HepG2 (cell line): ENCODE measurements at regions not wholly inside any gene's neighbourhood (a gene's known extent, or its start where the extent isn't known, plus 50 kb on each side); places are given as distances from the start of the nearest gene placed in this dataset.

Experiments used
- AGO2 ChIP-seq: fragments of 200-400 bp; formaldehyde crosslinking; optimal IDR thresholded peaks from 2 replicates; pipeline ENCODE3; 2017; ENCODE audit warnings: mild to moderate bottlenecking, low read depth, low read length, moderate library complexity
- NKX3-1 ChIP-seq: sonication (generic); formaldehyde crosslinking; IDR thresholded peaks from 2 replicates; pipeline ENCODE4 v1.5.0; 2020; ENCODE audit warnings: missing genetic modification reagents
- SNRNP70 ChIP-seq: fragments of 200-400 bp; formaldehyde crosslinking; IDR thresholded peaks from 2 replicates; pipeline ENCODE4 v1.6.1; 2017; ENCODE audit warnings: mild to moderate bottlenecking, low read depth, low read length, moderate library complexity
- TF ChIP-seq, protein P1 (sequence below): sonication (generic); formaldehyde crosslinking; conservative IDR thresholded peaks from 2 replicates; pipeline ENCODE4 v1.4.0; 2020; ENCODE audit warnings: missing genetic modification reagents
- TF ChIP-seq, protein P2 (sequence below): sonication (generic); formaldehyde crosslinking; IDR thresholded peaks from 2 replicates; pipeline ENCODE4 v1.5.0; 2020; ENCODE audit warnings: missing genetic modification reagents
- TF ChIP-seq, protein P3 (sequence below): sonication (generic); formaldehyde crosslinking; IDR thresholded peaks from 2 replicates; pipeline ENCODE4 v1.4.0; 2020; ENCODE audit warnings: mild to moderate bottlenecking, missing genetic modification reagents
- TF ChIP-seq, protein P4 (sequence below): sonication (generic); formaldehyde crosslinking; IDR thresholded peaks from 2 replicates; pipeline ENCODE4 v1.5.0; 2020; ENCODE audit warnings: mild to moderate bottlenecking, missing genetic modification reagents, borderline replicate concordance
- TF ChIP-seq, protein P5 (sequence below): sonication (generic); formaldehyde crosslinking; IDR thresholded peaks from 2 replicates; pipeline ENCODE4 v1.5.0; 2020; ENCODE audit warnings: missing genetic modification reagents

DNA sequence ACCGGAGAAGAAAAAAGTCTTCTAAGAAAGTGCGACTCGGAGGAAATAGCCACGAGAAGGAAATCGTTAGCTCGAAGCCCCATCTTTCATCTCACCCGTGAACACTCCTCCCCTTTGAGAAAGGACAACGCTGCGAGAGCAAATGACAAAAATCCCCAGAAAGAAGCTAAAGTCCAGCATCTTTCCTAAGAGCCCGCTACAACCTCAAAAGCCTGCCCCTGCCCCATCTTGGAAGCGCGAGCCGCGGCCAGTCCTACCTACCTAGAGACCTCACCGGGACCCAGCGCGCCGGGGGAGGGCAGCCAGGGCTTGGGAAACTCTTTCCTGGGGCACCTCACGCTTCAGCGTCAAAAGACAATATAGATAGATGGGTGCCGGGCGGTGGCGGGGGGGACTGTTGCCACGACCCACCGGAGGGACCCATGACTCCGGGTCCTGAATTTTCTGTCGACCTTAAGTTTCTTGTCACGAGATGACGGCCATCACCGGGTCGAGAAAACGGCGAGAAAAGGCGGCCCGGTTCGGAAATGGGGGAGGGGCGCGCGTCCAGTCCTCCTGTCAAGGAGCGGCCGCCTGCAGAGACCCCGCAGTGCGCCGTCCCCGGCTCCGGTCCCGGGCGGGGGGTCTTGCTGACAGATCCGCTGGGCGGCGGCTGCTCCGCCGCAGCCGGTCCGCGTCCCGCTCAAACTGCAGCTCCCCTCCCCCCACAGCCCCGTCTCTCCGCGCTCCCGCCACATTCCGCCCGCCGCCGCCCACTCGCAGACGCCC, 65.9 kb downstream of the KCNRG start (continued):
- TF ChIP-seq, protein P1, sequence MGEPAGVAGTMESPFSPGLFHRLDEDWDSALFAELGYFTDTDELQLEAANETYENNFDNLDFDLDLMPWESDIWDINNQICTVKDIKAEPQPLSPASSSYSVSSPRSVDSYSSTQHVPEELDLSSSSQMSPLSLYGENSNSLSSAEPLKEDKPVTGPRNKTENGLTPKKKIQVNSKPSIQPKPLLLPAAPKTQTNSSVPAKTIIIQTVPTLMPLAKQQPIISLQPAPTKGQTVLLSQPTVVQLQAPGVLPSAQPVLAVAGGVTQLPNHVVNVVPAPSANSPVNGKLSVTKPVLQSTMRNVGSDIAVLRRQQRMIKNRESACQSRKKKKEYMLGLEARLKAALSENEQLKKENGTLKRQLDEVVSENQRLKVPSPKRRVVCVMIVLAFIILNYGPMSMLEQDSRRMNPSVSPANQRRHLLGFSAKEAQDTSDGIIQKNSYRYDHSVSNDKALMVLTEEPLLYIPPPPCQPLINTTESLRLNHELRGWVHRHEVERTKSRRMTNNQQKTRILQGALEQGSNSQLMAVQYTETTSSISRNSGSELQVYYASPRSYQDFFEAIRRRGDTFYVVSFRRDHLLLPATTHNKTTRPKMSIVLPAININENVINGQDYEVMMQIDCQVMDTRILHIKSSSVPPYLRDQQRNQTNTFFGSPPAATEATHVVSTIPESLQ (CRISPR knock-in tag) = no peak
- TF ChIP-seq SNRNP70 (no peak), NKX3-1 (CRISPR knock-in tag) (no peak), AGO2 (peak; percentile 60)
- TF ChIP-seq, protein P2, sequence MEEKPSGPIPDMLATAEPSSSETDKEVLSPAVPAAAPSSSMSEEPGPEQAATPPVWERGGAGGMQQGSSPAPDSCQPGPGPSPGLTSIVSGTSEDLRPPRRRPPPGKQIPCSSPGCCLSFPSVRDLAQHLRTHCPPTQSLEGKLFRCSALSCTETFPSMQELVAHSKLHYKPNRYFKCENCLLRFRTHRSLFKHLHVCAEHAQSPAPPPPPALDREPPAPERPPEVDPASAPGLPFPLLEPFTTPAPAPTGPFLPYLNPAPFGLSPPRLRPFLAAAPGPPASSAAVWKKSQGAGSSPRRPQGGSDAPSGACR (CRISPR knock-in tag) = peak; percentile 9; the same call in 1 of the 2 replicates
- TF ChIP-seq, protein P3, sequence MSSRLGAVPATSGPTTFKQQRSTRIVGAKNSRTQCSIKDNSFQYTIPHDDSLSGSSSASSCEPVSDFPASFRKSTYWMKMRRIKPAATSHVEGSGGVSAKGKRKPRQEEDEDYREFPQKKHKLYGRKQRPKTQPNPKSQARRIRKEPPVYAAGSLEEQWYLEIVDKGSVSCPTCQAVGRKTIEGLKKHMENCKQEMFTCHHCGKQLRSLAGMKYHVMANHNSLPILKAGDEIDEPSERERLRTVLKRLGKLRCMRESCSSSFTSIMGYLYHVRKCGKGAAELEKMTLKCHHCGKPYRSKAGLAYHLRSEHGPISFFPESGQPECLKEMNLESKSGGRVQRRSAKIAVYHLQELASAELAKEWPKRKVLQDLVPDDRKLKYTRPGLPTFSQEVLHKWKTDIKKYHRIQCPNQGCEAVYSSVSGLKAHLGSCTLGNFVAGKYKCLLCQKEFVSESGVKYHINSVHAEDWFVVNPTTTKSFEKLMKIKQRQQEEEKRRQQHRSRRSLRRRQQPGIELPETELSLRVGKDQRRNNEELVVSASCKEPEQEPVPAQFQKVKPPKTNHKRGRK (CRISPR knock-in tag) = no peak
- TF ChIP-seq, protein P4, sequence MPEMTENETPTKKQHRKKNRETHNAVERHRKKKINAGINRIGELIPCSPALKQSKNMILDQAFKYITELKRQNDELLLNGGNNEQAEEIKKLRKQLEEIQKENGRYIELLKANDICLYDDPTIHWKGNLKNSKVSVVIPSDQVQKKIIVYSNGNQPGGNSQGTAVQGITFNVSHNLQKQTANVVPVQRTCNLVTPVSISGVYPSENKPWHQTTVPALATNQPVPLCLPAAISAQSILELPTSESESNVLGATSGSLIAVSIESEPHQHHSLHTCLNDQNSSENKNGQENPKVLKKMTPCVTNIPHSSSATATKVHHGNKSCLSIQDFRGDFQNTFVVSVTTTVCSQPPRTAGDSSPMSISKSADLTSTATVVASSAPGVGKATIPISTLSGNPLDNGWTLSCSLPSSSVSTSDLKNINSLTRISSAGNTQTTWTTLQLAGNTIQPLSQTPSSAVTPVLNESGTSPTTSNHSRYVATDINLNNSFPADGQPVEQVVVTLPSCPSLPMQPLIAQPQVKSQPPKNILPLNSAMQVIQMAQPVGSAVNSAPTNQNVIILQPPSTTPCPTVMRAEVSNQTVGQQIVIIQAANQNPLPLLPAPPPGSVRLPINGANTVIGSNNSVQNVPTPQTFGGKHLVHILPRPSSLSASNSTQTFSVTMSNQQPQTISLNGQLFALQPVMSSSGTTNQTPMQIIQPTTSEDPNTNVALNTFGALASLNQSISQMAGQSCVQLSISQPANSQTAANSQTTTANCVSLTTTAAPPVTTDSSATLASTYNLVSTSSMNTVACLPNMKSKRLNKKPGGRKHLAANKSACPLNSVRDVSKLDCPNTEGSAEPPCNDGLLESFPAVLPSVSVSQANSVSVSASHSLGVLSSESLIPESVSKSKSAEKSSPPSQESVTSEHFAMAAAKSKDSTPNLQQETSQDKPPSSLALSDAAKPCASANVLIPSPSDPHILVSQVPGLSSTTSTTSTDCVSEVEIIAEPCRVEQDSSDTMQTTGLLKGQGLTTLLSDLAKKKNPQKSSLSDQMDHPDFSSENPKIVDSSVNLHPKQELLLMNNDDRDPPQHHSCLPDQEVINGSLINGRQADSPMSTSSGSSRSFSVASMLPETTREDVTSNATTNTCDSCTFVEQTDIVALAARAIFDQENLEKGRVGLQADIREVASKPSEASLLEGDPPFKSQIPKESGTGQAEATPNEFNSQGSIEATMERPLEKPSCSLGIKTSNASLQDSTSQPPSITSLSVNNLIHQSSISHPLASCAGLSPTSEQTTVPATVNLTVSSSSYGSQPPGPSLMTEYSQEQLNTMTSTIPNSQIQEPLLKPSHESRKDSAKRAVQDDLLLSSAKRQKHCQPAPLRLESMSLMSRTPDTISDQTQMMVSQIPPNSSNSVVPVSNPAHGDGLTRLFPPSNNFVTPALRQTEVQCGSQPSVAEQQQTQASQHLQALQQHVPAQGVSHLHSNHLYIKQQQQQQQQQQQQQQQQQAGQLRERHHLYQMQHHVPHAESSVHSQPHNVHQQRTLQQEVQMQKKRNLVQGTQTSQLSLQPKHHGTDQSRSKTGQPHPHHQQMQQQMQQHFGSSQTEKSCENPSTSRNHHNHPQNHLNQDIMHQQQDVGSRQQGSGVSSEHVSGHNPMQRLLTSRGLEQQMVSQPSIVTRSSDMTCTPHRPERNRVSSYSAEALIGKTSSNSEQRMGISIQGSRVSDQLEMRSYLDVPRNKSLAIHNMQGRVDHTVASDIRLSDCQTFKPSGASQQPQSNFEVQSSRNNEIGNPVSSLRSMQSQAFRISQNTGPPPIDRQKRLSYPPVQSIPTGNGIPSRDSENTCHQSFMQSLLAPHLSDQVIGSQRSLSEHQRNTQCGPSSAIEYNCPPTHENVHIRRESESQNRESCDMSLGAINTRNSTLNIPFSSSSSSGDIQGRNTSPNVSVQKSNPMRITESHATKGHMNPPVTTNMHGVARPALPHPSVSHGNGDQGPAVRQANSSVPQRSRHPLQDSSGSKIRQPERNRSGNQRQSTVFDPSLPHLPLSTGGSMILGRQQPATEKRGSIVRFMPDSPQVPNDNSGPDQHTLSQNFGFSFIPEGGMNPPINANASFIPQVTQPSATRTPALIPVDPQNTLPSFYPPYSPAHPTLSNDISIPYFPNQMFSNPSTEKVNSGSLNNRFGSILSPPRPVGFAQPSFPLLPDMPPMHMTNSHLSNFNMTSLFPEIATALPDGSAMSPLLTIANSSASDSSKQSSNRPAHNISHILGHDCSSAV (CRISPR knock-in tag) = no peak
- TF ChIP-seq, protein P5, sequence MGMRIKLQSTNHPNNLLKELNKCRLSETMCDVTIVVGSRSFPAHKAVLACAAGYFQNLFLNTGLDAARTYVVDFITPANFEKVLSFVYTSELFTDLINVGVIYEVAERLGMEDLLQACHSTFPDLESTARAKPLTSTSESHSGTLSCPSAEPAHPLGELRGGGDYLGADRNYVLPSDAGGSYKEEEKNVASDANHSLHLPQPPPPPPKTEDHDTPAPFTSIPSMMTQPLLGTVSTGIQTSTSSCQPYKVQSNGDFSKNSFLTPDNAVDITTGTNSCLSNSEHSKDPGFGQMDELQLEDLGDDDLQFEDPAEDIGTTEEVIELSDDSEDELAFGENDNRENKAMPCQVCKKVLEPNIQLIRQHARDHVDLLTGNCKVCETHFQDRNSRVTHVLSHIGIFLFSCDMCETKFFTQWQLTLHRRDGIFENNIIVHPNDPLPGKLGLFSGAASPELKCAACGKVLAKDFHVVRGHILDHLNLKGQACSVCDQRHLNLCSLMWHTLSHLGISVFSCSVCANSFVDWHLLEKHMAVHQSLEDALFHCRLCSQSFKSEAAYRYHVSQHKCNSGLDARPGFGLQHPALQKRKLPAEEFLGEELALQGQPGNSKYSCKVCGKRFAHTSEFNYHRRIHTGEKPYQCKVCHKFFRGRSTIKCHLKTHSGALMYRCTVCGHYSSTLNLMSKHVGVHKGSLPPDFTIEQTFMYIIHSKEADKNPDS (CRISPR knock-in tag) = no peak
